Keratinocyte (primary cell): ENCODE measurements at regions not wholly inside any gene's neighbourhood (a gene's known extent, or its start where the extent isn't known, plus 50 kb on each side); places are given as distances from the start of the nearest gene placed in this dataset.

Experiments
- DNase-seq: peaks from one replicate; pipeline ENCODE4 v3.0.0-alpha.2; 2011; ENCODE audit warnings: low read depth, missing footprints, low spot score
- FAIRE-seq: peaks from 2 replicates; lab custom pipeline; 2011; peaks lifted over from hg19 to GRCh38; lab: Jason Lieb, UNC
- H2AFZ ChIP-seq: 2 replicates; pipeline ENCODE4 v1.6.0; 2012; ENCODE audit warnings: low read length, control low read depth, inconsistent platforms; ENCODE audit not compliant: control insufficient read depth
- H3K27ac ChIP-seq: 2 replicates; pipeline ENCODE4 v1.5.1; 2011; ENCODE audit warnings: low read length; ENCODE audit not compliant: control insufficient read depth, insufficient read depth
- H3K27me3 ChIP-seq: 3 replicates; pipeline ENCODE4 v1.6.0; 2011; ENCODE audit warnings: low read length; ENCODE audit not compliant: control insufficient read depth, insufficient read depth; ENCODE audit errors: extremely low read depth
- H3K36me3 ChIP-seq, 2 experiments: 2 replicates in 1 of 2; 3 replicates in 1 of 2; pipeline ENCODE4 v1.5.1; 2011; ENCODE audit warnings: low read length in 2 of 2, mild to moderate bottlenecking in 1 of 2; ENCODE audit not compliant: control insufficient read depth in 2 of 2, insufficient read depth in 2 of 2; ENCODE audit errors: extremely low read depth in 1 of 2
- H3K4me1 ChIP-seq: 3 replicates; pipeline ENCODE4 v1.5.1; 2011; ENCODE audit warnings: low read length; ENCODE audit not compliant: control insufficient read depth, insufficient read depth; ENCODE audit errors: extremely low read depth
- H3K4me2 ChIP-seq: 3 replicates; pipeline ENCODE4 v1.6.0; 2011; ENCODE audit warnings: low read depth, low read length; ENCODE audit not compliant: control insufficient read depth, insufficient read depth; ENCODE audit errors: extremely low read depth
- H3K4me3 ChIP-seq, 3 experiments: fragments of 200-600 bp in 1 of 3; sonication (generic) in 1 of 3; 2 replicates in 2 of 3; 3 replicates in 1 of 3; pipeline ENCODE4 v1.5.1; 2011 to 2016; ENCODE audit warnings: low read length in 3 of 3, mild to moderate bottlenecking in 3 of 3, control low read depth in 2 of 3, inconsistent platforms in 1 of 3, low read depth in 1 of 3, mixed read lengths in 1 of 3, mixed run types in 1 of 3, moderate library complexity in 1 of 3; ENCODE audit not compliant: control insufficient read depth in 2 of 3, insufficient read depth in 2 of 3; ENCODE audit errors: extremely low read depth in 1 of 3
- H3K79me2 ChIP-seq: 2 replicates; pipeline ENCODE4 v1.6.0; 2012; ENCODE audit warnings: low read length; ENCODE audit not compliant: control insufficient read depth, insufficient read depth
- H3K9ac ChIP-seq: 3 replicates; pipeline ENCODE4 v1.6.0; 2011; ENCODE audit warnings: low read length; ENCODE audit not compliant: control insufficient read depth, insufficient read depth; ENCODE audit errors: extremely low read depth
- H3K9me1 ChIP-seq: 3 replicates; pipeline ENCODE4 v1.6.0; 2011; ENCODE audit warnings: low read length; ENCODE audit not compliant: control insufficient read depth, insufficient read depth; ENCODE audit errors: extremely low read depth
- H3K9me3 ChIP-seq: 2 replicates; pipeline ENCODE4 v1.5.1; 2012; ENCODE audit warnings: low read depth, low read length; ENCODE audit not compliant: control insufficient read depth
- H4K20me1 ChIP-seq: 3 replicates; pipeline ENCODE4 v1.6.0; 2011; ENCODE audit warnings: low read length; ENCODE audit not compliant: control insufficient read depth, insufficient read depth; ENCODE audit errors: extremely low read depth
- CTCF ChIP-seq, 3 experiments: IDR thresholded peaks in 1 of 3; conservative IDR thresholded peaks in 1 of 3; optimal IDR thresholded peaks in 1 of 3; 2 replicates in 2 of 3; 3 replicates in 1 of 3; pipeline versions ENCODE3 to v1.5.1; 2011; ENCODE audit warnings: low read length in 3 of 3, mild to moderate bottlenecking in 3 of 3, moderate library complexity in 2 of 3, control low read depth in 1 of 3, inconsistent platforms in 1 of 3; ENCODE audit not compliant: insufficient read depth in 2 of 3; ENCODE audit errors: extremely low read depth in 1 of 3
- EZH2 ChIP-seq: IDR thresholded peaks from one replicate; pipeline ENCODE4 v1.6.1; 2012; ENCODE audit warnings: inconsistent platforms, mild to moderate bottlenecking, low read length, moderate library complexity
- dilution Hi-C: fragments of 300-500 bp; cut with MboI; formaldehyde crosslinking; loops from one replicate; pipeline ENCODE4 v1.7.0; 2020; ENCODE audit warnings: low sequenced_read_pairs; ENCODE audit not compliant: extremely low pct_ligation_motif_present

- H3K27ac ChIP-seq = no peak overlapping the region
- no peaks in the 10 kb centered on the region for H4K20me1 ChIP-seq
- no peak overlapping the region for H3K4me3 ChIP-seq
- TF ChIP-seq EZH2 = no peak
- TF ChIP-seq CTCF (optimal IDR thresholded peaks at IDR 0.05 in 1 of 3, IDR thresholded peaks at IDR 0.05 in 1 of 3, conservative IDR thresholded peaks at IDR 0.05 in 1 of 3; ENCODE audit: extremely low read depth in 1 of 3, insufficient read depth in 2 of 3, low read length in 3 of 3) = no peak
- H3K4me1 ChIP-seq = peaks cover 7% of the 10 kb centered on the region
- no peak overlapping the region for H2AFZ ChIP-seq
- dilution Hi-C loops = no loop called here
- no peak for FAIRE-seq
- H3K36me3 ChIP-seq = no peaks in the 10 kb centered on the region
- H3K9me1 ChIP-seq = no peaks in the 10 kb centered on the region
- no peak for DNase-seq
- no peaks in the 10 kb centered on the region for H3K79me2 ChIP-seq
- no peaks in the 10 kb centered on the region for H3K27me3 ChIP-seq
- no peak overlapping the region for H3K9ac ChIP-seq
- no peak overlapping the region for H3K4me2 ChIP-seq
- H3K9me3 ChIP-seq = no peaks in the 10 kb centered on the region
Measured at GRCh38 chr18:41262688-41263087, 692.3 kb upstream of the PIK3C3 start.

GRCh38 chr18:41244591-41245037, 710.4 kb upstream of the PIK3C3 start:
- Histone ChIP-seq H3K27me3 (no peaks in the 10 kb centered on the region), H3K4me1 (no peaks in the 10 kb centered on the region), H3K4me2 (no peak overlapping the region), H4K20me1 (no peaks in the 10 kb centered on the region), H3K9me3 (no peaks in the 10 kb centered on the region), H3K79me2 (no peaks in the 10 kb centered on the region), H2AFZ (no peak overlapping the region), H3K9ac (no peak overlapping the region), H3K36me3 (no peaks in the 10 kb centered on the region), H3K9me1 (no peaks in the 10 kb centered on the region), H3K4me3 (no peak overlapping the region), H3K27ac (no peak overlapping the region)
- FAIRE-seq = no peak
- dilution Hi-C loops = no loop called here
- TF ChIP-seq CTCF (optimal IDR thresholded peaks at IDR 0.05 in 1 of 3, IDR thresholded peaks at IDR 0.05 in 1 of 3, conservative IDR thresholded peaks at IDR 0.05 in 1 of 3; ENCODE audit: extremely low read depth in 1 of 3, insufficient read depth in 2 of 3, low read length in 3 of 3) (no peak), EZH2 (no peak)
- no peak for DNase-seq
